ENCODE measurements at regions not wholly inside any gene's neighbourhood (a gene's known extent, or its start where the extent isn't known, plus 50 kb on each side); places are given as distances from the start of the nearest gene placed in this dataset.
"Not testable (repeated sequence)": the region's sequence is repeated elsewhere in the genome, so short reads cannot be mapped to it uniquely, and the experiment has no call there.

- not testable (repeated sequence) for TF ChIP-seq CTCF (conservative IDR thresholded peaks at IDR 0.05; ENCODE audit: low read depth, low read length); EZH2 (IDR thresholded peaks at IDR 0.05; ENCODE audit: low read length, unreplicated experiment); EZH2phosphoT487 (IDR thresholded peaks at IDR 0.05; ENCODE audit: borderline replicate concordance, low read length)
Measured at GRCh38 chr6:19725436-19725835, 111.7 kb upstream of the ID4 start.

Data from PC-3 (cell line).